Thyroid gland (tissue), 4 donors: ENCODE measurements at regions not wholly inside any gene's neighbourhood (a gene's known extent, or its start where the extent isn't known, plus 50 kb on each side); places are given as distances from the start of the nearest gene placed in this dataset.
"Not testable (repeated sequence)": the region's sequence is repeated elsewhere in the genome, so short reads cannot be mapped to it uniquely, and the experiment has no call there.

Experiments
- CTCF ChIP-seq, 6 experiments: fragments of 200-600 bp in 3 of 6; fragments of 450-650 bp in 3 of 6; sonication (generic) in 3 of 6; IDR thresholded peaks; one replicate each; pipeline ENCODE4 v1.5.1; 2016 to 2019; ENCODE audit warnings: antibody characterized with exemption in 6 of 6, mild to moderate bottlenecking in 2 of 6, inconsistent platforms in 1 of 6, moderate library complexity in 1 of 6
- POLR2A ChIP-seq, 2 donors: fragments of 450-650 bp; IDR thresholded peaks; one replicate each; pipeline ENCODE4 v1.6.1; 2017; ENCODE audit warnings: antibody characterized with exemption in 2 of 2, mild to moderate bottlenecking in 2 of 2, moderate library complexity in 1 of 2

GRCh38 chr9:39624048-39624447 lies 268.6 kb downstream of the SPATA31A1 start:
- TF ChIP-seq POLR2A, CTCF (IDR thresholded peaks at IDR 0.05): not testable (repeated sequence)
